Tibial artery (tissue), 4 donors: ENCODE measurements at regions not wholly inside any gene's neighbourhood (a gene's known extent, or its start where the extent isn't known, plus 50 kb on each side); places are given as distances from the start of the nearest gene placed in this dataset.

Source experiments
- DNase-seq, 2 donors: peaks; one replicate each; pipeline ENCODE4 v3.0.0-alpha.2; 2019
- H3K27ac ChIP-seq, 2 donors: fragments of 200-600 bp; sonication (generic) in 1 of 2; 1 replicate in 1 of 2; 2 replicates in 1 of 2; pipeline ENCODE4 v1.5.1; 2018 to 2019; ENCODE audit warnings: mild to moderate bottlenecking in 1 of 2
- H3K27me3 ChIP-seq, 2 donors: fragments of 200-600 bp; sonication (generic) in 1 of 2; one replicate each; pipeline versions ENCODE4 v1.5.1 to v1.6.0; 2016 to 2019
- H3K36me3 ChIP-seq, 3 donors: fragments of 200-600 bp; sonication (generic) in 2 of 3; one replicate each; pipeline ENCODE4 v1.5.1; 2016 to 2019; ENCODE audit warnings: mild to moderate bottlenecking in 2 of 3
- H3K4me1 ChIP-seq, 4 donors: fragments of 200-600 bp; sonication (generic) in 2 of 4; 1 replicate in 3 of 4; 2 replicates in 1 of 4; pipeline ENCODE4 v1.5.1; 2016 to 2019
- H3K4me3 ChIP-seq, 2 donors: fragments of 200-600 bp; sonication (generic) in 1 of 2; 1 replicate in 1 of 2; 2 replicates in 1 of 2; pipeline ENCODE4 v1.5.1; 2018 to 2019; ENCODE audit warnings: mild to moderate bottlenecking in 2 of 2
- H3K9me3 ChIP-seq, 3 donors: fragments of 200-600 bp; sonication (generic) in 1 of 3; one replicate each; pipeline ENCODE4 v1.5.1; 2016 to 2019
- intact Hi-C: fragments of 100-400 bp; cut with DNase I; formaldehyde crosslinking; loops from one replicate; pipeline ENCODE4 v1.15.0; 2023; ENCODE audit warnings: low total_unique reads
- TF ChIP-seq, protein P1 (sequence below), 2 experiments: fragments of 200-600 bp in 1 of 2; fragments of 450-650 bp in 1 of 2; IDR thresholded peaks; one replicate each; pipeline ENCODE4 v1.5.1; 2017 to 2019; ENCODE audit warnings: antibody characterized with exemption in 2 of 2, mild to moderate bottlenecking in 1 of 2, moderate library complexity in 1 of 2

DNA sequence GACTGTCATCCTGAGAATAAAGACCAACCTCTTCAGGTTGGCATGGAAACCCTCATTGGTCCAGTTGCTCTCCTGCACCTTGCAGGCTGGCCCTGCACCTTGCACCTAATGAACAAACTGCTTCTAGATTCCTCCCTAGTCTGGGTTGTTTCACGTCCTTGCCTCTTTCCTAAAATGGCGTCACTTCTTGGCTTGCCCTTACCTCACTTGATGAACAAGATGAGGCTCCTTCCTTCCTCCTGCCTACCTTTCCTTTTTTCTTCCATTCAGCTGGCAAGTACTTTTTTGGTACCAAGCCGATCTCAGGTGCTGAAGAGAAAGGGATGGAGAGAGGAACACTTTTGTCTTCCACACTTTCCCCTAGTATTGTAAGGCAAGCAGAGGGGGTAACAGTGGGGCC is 74.5 kb downstream of the MYCN start:
- intact Hi-C loops = no loop called here

DNA sequence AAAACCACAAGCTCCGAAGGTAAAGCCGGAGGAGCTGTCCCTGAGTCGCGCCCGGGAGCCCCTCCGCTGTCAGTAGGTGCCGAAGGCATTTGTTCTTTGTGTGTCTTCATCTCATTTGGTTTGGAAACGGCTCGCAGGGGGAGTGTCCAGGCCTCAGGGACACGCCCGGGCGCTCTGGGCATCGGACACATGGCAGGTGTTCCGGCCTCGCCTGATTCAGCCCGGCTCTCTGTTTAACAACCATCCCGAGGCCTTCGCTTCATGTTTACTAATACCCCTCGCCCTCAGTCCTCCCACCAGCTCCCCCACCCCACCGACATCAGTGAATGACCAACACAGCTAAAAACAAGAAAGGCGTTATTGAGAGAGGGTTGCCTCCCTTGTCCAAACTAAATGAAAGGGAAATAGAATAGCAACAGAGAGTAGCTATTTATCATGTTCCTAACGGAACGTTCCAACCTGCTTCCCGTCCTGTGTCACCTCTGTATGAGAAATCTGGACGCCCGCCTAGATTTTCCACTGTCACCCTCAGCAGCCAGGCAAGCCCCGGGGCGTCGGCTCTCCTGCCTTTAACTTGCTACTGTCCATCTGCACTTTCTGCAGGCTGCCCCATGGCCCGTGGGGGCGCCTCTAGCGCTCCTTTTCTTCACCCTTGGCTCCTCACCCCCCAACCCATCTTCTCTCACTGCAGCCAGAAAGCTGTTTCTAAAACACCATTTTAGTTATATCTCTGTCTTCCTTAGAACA is 73.9 kb downstream of the MYCN start:
- Histone ChIP-seq H3K9me3 (no peaks in the 10 kb centered on the region), H3K4me3 (no peak overlapping the region), H3K36me3 (no peaks in the 10 kb centered on the region), H3K27ac (no peak overlapping the region), H3K27me3 (peaks cover 0 to 49% of the 10 kb centered on the region in 2 donors), H3K4me1 (peaks cover 0 to 5% (median 2%) of the 10 kb centered on the region in 4 donors)
- DNase-seq = no peak
- TF ChIP-seq, protein P1, sequence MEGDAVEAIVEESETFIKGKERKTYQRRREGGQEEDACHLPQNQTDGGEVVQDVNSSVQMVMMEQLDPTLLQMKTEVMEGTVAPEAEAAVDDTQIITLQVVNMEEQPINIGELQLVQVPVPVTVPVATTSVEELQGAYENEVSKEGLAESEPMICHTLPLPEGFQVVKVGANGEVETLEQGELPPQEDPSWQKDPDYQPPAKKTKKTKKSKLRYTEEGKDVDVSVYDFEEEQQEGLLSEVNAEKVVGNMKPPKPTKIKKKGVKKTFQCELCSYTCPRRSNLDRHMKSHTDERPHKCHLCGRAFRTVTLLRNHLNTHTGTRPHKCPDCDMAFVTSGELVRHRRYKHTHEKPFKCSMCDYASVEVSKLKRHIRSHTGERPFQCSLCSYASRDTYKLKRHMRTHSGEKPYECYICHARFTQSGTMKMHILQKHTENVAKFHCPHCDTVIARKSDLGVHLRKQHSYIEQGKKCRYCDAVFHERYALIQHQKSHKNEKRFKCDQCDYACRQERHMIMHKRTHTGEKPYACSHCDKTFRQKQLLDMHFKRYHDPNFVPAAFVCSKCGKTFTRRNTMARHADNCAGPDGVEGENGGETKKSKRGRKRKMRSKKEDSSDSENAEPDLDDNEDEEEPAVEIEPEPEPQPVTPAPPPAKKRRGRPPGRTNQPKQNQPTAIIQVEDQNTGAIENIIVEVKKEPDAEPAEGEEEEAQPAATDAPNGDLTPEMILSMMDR (IDR thresholded peaks at IDR 0.05) = no peak
- intact Hi-C loops = no loop called here

More for the DNA sequence above, 74.5 kb downstream of the MYCN start:
- no peak overlapping the region for H3K27ac ChIP-seq
- H3K4me1 ChIP-seq = peaks cover 0 to 5% (median 2%) of the 10 kb centered on the region in 4 donors
- no peaks in the 10 kb centered on the region for H3K36me3 ChIP-seq
- no peaks in the 10 kb centered on the region for H3K9me3 ChIP-seq
- H3K4me3 ChIP-seq = no peak overlapping the region
- DNase-seq = no peak
- TF ChIP-seq, protein P1 (IDR thresholded peaks at IDR 0.05) = no peak
- H3K27me3 ChIP-seq = peaks cover 0 to 43% of the 10 kb centered on the region in 2 donors

DNA sequence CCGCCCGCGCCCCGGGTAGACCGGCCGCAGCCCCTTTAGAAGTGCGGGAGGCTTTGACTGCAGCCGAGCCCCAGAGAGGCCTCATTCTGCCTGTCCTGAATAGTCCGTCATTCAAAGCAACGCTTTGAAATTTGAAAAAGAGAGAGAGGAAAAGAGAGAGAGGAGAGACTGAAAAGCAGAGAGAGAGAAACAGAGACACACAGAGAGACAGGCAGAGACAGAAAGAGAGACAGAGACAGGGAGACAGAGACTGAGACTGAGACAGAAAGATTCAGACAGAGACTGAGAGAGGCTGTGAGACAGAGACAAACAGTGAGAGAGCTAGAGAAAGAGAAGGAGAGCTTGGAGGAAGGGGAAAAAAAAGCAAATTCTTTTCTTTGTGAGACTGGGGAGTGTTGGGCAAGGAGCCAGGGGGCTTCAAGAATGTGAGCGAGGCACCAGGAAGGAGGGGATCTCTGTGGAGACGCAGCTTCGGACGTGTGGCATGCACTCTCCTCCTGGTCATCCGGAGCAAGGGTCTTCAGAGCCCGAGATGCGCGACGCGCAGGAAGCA is 73.1 kb downstream of the MYCN start:
- Histone ChIP-seq H3K27ac (no peak overlapping the region), H3K9me3 (no peaks in the 10 kb centered on the region), H3K36me3 (no peaks in the 10 kb centered on the region), H3K4me3 (no peak overlapping the region), H3K27me3 (peaks cover 0 to 49% of the 10 kb centered on the region in 2 donors), H3K4me1 (peaks cover 0 to 5% (median 2%) of the 10 kb centered on the region in 4 donors)
- TF ChIP-seq, protein P1 (IDR thresholded peaks at IDR 0.05) = no peak
- intact Hi-C loops = no loop called here
- DNase-seq = no peak

DNA sequence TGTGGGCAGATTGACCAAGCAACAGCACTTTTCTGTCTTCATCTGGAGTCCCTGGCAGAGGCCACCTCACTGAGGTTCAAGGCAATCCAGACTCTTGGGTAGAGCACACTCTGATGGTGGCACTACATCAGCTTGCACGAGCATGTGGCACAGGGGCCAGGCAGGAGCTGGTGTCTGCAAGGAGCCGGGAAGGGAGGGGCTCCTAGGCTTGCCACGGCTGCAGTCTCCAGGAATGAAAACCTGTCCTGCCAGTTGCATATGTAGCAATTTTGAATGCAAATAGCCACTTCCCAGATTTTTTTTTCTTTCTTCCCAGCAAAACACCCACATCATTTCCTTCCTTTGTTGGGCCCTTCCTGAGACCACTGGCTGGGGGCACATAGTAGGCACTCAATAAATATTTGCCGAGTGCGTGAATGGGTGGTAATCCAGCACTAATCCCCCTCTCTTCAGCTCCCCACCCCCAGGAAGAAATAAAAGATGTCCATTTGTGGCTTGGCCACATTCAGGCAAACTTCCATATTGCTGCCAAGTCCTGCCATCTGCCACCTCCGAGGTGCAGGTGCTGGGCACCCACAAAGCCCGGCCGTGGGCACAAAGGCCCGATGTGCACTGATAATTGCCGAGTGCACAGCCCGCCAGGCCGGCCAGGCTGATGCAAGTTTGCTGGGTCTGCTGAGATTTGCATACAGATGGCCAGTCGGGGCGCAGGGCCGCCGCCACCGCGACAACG is 72.4 kb downstream of the MYCN start:
- intact Hi-C loops = no loop called here
- no peaks in the 10 kb centered on the region for H3K36me3 ChIP-seq
- no peak overlapping the region for H3K27ac ChIP-seq
- H3K4me1 ChIP-seq = peaks cover 0 to 5% (median 2%) of the 10 kb centered on the region in 4 donors
- peaks cover 0 to 49% of the 10 kb centered on the region in 2 donors for H3K27me3 ChIP-seq
- TF ChIP-seq, protein P1 (IDR thresholded peaks at IDR 0.05) = no peak
- DNase-seq = no peak
- no peak overlapping the region for H3K4me3 ChIP-seq
- no peaks in the 10 kb centered on the region for H3K9me3 ChIP-seq

DNA sequence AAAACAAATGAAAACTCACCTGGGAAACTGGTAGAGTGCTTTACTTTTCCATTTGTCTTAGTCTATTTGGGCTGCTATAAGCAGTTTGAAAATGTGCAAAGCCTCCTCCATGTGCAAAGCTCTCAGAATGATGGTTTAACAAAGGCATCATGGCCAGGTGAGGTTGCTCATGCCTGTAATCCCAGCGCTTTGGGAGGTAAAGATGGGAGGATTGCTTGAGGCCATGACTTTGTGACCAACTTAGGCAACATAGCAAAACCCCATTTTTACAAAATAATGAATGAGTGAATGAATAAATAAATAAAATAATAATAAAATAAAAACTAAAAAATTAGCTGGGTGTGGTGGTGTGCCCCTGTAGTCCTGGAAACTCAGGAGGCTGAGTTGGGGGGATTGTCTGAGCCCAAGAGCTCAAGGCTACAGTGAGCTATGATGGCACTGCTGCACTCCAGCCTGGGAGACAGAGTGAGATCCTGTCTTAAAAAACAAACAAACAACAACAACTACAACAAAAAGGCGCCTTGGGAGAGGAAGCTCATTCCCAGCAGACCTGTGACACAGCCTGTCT is 71.8 kb downstream of the MYCN start:
- Histone ChIP-seq H3K4me1 (peaks cover 0 to 5% (median 2%) of the 10 kb centered on the region in 4 donors), H3K36me3 (no peaks in the 10 kb centered on the region), H3K4me3 (no peak overlapping the region), H3K9me3 (no peaks in the 10 kb centered on the region), H3K27me3 (peaks cover 0 to 49% of the 10 kb centered on the region in 2 donors), H3K27ac (no peak overlapping the region)
- TF ChIP-seq, protein P1 (IDR thresholded peaks at IDR 0.05) = no peak
- no peak for DNase-seq
- intact Hi-C loops = no loop called here
